ENCODE measurements at regions not wholly inside any gene's neighbourhood (a gene's known extent, or its start where the extent isn't known, plus 50 kb on each side); places are given as distances from the start of the nearest gene placed in this dataset.

- TF ChIP-seq CEBPB (IDR thresholded peaks at IDR 0.05; ENCODE audit: low read depth, low read length) (no peak), CTCF (conservative IDR thresholded peaks at IDR 0.05; ENCODE audit: low read depth, low read length) (no peak), MAZ (IDR thresholded peaks at IDR 0.05; ENCODE audit: borderline replicate concordance, low read depth, low read length) (no peak), POLR2A (IDR thresholded peaks at IDR 0.05; ENCODE audit: low read depth, low read length) (no peak), ELK1 (IDR thresholded peaks at IDR 0.05; ENCODE audit: borderline replicate concordance, low read depth, low read length) (no peak), RFX5 (IDR thresholded peaks at IDR 0.05; ENCODE audit: low read depth, low read length) (no peak), MXI1 (IDR thresholded peaks at IDR 0.05; ENCODE audit: borderline replicate concordance, low read depth, low read length) (no peak), FOS (IDR thresholded peaks at IDR 0.05; ENCODE audit: low read depth, low read length) (no peak), SMC3 (IDR thresholded peaks at IDR 0.05; ENCODE audit: low read depth, low read length) (no peak), CHD1 (IDR thresholded peaks at IDR 0.05; ENCODE audit: low read depth, low read length) (no peak), NFE2L2 (IDR thresholded peaks at IDR 0.05; ENCODE audit: low read depth, low read length) (no peak)
Measured at GRCh38 chr2:37550190-37550589, 121.3 kb downstream of the CDC42EP3 start.

All from IMR-90 (cell line).